Spinal cord (tissue), 9 donors: ENCODE measurements at regions not wholly inside any gene's neighbourhood (a gene's known extent, or its start where the extent isn't known, plus 50 kb on each side); places are given as distances from the start of the nearest gene placed in this dataset.
"Not testable (repeated sequence)": the region's sequence is repeated elsewhere in the genome, so short reads cannot be mapped to it uniquely, and the experiment has no call there.

Experiments
- DNase-seq, 6 donors: peaks; one replicate each; pipeline versions ENCODE4 v3.0.0 to v3.0.0-alpha.2; 2013 to 2015; ENCODE audit warnings: low spot score in 6 of 6, low read depth in 4 of 6
- H3K27ac ChIP-seq: one replicate; pipeline ENCODE4 v1.5.1; 2013; ENCODE audit warnings: low read depth, low read length, control low read depth
- H3K27me3 ChIP-seq: one replicate; pipeline ENCODE4 v1.6.1; 2013; ENCODE audit warnings: low read length; ENCODE audit not compliant: control insufficient read depth, insufficient read depth
- H3K36me3 ChIP-seq: one replicate; pipeline ENCODE4 v1.6.1; 2013; ENCODE audit warnings: low read length; ENCODE audit not compliant: control insufficient read depth, insufficient read depth
- H3K4me1 ChIP-seq: one replicate; pipeline ENCODE4 v1.6.1; 2013; ENCODE audit warnings: low read length; ENCODE audit not compliant: control insufficient read depth, insufficient read depth
- H3K4me3 ChIP-seq: one replicate; pipeline ENCODE4 v1.5.1; 2013; ENCODE audit warnings: low read depth, low read length, control low read depth
- H3K9me3 ChIP-seq: one replicate; pipeline ENCODE4 v1.6.1; 2013; ENCODE audit warnings: low read length; ENCODE audit not compliant: control insufficient read depth, insufficient read depth
- WGBS: methylation state at CpG from one replicate; pipeline ENCODE4 v1.1.5; 2013; ENCODE audit warnings: missing lambda C conversion rate; ENCODE audit not compliant: insufficient coverage; 5-methylcytosine and 5-hydroxymethylcytosine counted together
- donor health status: healthy.

DNA sequence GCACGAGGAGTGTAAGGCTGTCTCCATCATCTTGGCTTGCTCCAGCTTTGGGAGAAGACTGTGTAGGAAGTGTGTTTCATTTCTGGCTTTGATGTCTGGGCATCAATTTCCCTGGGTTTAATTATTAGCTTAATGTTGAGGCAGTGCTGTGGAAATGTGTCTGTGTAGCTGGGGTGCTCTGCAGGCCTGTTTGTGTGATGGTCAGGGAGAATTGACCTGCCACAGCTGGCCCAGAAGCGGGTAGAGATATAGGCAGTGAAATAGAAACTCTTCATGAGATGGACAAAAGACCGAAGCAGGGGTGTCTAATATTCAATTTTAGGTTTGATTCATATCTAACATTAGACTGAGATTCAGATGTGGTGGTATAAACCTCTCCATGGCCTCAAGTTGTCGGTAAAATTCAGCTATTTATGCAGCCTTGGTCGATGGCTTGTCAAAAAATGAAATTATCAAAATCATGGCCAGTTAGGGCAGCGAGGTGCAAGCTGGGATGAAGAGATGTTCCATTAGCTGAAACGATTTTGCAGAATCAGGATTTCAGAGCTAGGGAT, 95.3 kb upstream of the SNX9 start:
- DNase-seq: no peak
- Histone ChIP-seq H3K27ac (no peak overlapping the region), H3K4me1 (no peaks in the 10 kb centered on the region), H3K4me3 (no peak overlapping the region), H3K9me3 (no peaks in the 10 kb centered on the region), H3K36me3 (no peaks in the 10 kb centered on the region), H3K27me3 (no peaks in the 10 kb centered on the region)
- WGBS: 85% methylated on average over 5 of the region's 7 CpGs

DNA sequence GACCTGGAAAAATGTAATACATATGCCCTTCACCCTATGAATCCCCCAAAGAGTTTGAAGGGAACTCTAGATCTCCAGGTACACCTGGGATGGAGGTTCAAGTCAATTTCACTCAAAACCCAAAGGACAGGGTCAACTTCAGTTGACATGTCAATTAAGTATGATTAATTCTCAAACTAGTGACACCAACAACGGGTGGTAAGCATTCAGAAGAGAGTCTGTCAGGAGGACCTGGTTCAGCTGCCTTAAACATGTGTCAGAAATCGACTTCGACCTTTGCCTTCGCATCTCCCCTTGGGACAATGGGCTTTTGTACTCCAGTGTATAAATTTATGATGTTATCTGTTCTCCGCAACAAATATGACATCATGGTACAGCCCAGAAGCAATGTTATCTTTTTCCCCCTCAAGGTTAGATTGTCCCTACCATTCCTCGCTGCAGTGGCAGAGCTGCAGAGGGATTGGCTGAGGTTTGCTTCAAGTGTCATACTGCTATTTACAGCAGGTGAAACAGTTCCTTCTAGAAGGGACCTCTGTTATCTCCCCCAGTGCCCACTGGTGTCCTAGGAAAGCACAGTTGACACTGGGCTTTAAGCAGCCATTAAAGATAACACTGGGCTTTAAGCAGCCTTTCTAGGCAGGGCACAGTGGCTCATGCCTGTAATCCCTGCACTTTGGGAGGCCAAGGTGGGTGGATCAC, 94.7 kb upstream of the SNX9 start:
- Histone ChIP-seq H3K4me3 (no peak overlapping the region), H3K27me3 (no peaks in the 10 kb centered on the region), H3K4me1 (no peaks in the 10 kb centered on the region), H3K9me3 (no peaks in the 10 kb centered on the region), H3K27ac (no peak overlapping the region), H3K36me3 (no peaks in the 10 kb centered on the region)
- DNase-seq: no peak
- 89% methylated on average over 1 of the region's 6 CpGs for WGBS

DNA sequence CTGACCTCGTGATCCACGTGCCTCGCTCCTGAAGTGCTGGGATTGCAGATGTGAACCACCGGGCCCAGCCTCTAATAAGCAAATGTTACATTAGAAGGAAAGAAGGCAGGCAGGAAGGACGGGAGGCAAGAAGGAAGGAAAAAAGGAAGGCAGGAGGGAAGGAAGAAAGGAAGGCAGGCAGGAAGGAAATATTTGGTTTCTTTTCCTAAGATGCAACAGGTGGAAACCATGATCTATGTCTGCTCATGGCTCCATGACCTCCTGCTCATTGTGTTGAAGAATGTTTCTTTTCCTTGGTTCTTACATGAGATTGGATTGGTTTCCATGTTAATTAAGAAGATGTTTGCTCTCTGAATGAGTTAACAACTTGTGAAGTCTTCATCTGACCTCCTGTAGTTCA, 91.8 kb upstream of the SNX9 start:
- Histone ChIP-seq H3K36me3 (no peaks in the 10 kb centered on the region), H3K4me1 (no peaks in the 10 kb centered on the region), H3K27me3 (no peaks in the 10 kb centered on the region), H3K4me3 (no peak overlapping the region), H3K27ac (no peak overlapping the region), H3K9me3 (no peaks in the 10 kb centered on the region)
- WGBS: 93% methylated on average over 5 of the region's 5 CpGs
- no peak for DNase-seq

DNA sequence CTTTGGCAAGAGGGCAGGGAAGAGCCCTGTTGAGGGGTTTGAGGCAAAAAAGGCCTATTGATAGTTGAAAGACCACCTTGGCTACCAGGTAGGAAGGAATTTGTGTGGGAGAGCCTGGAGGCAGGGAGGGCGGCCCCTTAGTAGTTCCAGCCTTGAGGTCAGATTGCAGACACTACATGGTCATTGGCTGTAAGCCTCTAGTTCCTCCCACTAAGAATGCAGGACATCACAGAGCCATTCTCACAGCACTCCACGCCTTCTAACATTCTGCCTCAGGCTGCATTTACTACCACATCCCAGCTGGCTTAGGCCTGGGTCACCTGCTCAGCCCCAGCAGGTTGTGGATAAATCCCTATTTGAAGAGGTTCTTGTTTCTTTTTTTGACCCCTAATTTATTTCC, 91.0 kb upstream of the SNX9 start:
- no peak overlapping the region for H3K4me3 ChIP-seq
- WGBS: no CpG with 5 or more reads among the region's 2 CpGs

DNA sequence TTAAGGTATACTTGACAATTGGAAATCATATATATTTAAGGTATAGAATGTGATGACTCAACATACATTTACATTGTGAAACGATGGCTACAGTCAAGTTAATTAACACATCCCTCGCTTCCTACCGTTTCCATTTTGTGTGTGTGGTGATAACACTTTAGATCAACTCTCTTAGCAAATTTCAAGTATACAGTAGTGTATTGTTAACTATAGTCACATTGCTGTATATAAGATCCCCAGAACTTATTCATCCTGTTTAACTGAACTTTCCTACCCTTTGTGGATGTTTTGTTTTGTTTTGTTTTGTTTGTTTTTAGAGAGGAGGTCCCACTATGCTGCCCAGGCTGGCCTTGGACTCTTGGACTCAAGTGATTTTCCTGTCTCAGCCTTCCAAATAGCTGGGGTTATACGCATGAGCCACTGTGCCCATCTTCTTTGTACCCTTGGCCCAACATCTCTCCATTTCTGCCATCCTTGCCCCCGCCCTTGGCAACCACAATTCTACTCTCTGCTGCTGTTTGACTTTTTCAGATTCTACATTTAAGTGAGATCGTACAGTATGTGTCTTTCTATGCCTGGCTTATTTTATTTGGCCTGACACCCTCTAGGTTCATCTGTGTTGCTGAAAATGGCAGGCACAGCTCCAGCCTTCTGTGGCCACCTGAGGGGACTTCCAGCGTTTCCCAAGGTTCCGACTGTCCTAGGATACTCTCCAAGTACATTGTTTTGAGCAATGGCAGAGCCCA, 90.5 kb upstream of the SNX9 start:
- Histone ChIP-seq H3K36me3 (no peaks in the 10 kb centered on the region), H3K27ac (no peak overlapping the region), H3K4me1 (no peaks in the 10 kb centered on the region), H3K27me3 (no peaks in the 10 kb centered on the region), H3K4me3 (no peak overlapping the region), H3K9me3 (no peaks in the 10 kb centered on the region)
- no peak for DNase-seq
- 94% methylated on average over 5 of the region's 8 CpGs for WGBS

More for the DNA sequence above, 91.0 kb upstream of the SNX9 start:
- Histone ChIP-seq H3K27ac (no peak overlapping the region), H3K9me3 (no peaks in the 10 kb centered on the region), H3K27me3 (no peaks in the 10 kb centered on the region), H3K36me3 (no peaks in the 10 kb centered on the region), H3K4me1 (no peaks in the 10 kb centered on the region)
- no peak for DNase-seq

DNA sequence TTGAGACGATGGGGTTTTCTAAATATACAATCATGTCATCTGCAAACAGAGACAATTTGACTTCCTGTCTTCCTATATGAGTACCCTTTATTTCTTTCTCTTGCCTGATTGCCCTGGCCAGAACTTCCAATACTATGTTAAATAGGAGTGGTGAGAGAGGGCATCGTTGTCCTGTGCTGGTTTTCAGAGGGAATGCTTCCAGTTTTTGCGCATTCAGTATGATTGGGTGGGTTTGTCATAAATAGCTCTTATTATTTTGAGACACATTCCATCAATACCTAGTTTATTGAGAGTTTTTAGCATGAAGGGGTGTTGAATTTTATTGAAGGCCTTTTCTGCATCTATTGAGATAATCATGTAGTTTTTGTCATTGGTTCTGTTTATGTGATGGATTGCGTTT, 86.5 kb upstream of the SNX9 start:
- H3K4me1 ChIP-seq, H3K27ac ChIP-seq, H3K9me3 ChIP-seq, H3K36me3 ChIP-seq, H3K27me3 ChIP-seq, H3K4me3 ChIP-seq, DNase-seq: not testable (repeated sequence)
- WGBS: 100% methylated on average over 1 of the region's 4 CpGs

DNA sequence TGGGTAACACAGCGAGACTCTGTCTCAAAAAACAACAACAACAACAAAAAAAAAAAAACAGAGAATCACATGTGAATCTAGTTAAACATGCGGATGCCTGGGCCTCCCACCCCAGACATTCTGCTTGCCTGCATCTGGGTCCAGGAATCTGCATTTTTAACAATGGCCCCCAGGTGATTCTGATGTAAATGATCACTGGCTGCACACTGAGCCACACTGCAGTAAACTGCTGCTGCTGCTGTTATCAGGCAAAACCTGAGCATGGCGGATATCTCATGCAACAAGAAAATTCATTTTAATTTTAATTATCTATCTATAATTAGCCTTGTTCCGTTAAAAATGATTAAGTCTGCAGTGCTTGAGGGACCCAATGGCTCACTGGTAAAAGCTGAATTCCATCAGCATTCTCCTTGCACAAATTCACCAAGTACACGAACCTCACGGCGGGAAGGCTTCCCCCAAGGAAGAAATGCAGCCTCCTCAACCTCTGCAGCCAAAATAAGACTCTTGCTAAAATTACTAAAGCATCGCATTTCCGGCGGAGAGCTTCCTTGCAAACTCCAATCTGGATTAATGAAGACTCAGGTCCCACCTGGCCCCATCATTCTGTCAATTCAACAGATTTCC, 81.6 kb upstream of the SNX9 start:
- Histone ChIP-seq H3K36me3 (no peaks in the 10 kb centered on the region), H3K4me3 (no peak overlapping the region), H3K27ac (no peak overlapping the region), H3K27me3 (no peaks in the 10 kb centered on the region), H3K4me1 (peaks cover 2% of the 10 kb centered on the region), H3K9me3 (no peaks in the 10 kb centered on the region)
- DNase-seq: peak in 2 of 6 donors; percentile 38 to 89
- 57% methylated on average over 8 of the region's 10 CpGs for WGBS

DNA sequence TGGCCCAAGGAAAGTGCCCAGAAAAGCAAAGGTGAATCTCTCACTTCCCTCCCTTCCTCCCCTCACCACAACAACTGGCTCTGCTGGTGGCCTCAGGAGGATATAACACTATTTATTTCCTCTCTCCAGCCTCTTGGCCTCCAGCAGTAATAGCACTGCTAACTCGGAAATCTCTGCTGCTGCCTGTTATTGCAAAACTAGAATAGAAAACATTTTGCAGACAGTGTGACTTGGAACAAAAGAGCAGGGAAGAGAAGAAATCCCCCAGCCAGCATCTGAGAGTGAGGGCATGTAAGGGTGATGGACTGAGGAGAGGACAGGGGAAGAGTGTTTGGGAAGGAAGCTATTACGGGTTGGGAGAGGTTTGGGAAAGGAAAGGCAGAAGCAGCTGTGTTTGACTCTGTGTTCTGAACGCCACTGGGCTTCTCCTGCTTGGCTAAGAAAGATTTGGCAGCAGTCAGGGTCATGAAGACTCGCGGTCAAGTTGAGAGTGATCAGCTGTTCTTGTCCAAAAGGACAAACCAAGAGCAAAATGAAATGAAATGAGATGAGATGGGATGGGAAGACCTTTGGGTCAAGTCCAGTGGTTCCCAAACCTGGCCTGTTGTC, 81.0 kb upstream of the SNX9 start:
- Histone ChIP-seq H3K27me3 (no peaks in the 10 kb centered on the region), H3K9me3 (no peaks in the 10 kb centered on the region), H3K4me1 (peaks cover 2% of the 10 kb centered on the region), H3K4me3 (no peak overlapping the region), H3K27ac (no peak overlapping the region), H3K36me3 (no peaks in the 10 kb centered on the region)
- DNase-seq: no peak
- 59% methylated on average over 4 of the region's 5 CpGs for WGBS

DNA sequence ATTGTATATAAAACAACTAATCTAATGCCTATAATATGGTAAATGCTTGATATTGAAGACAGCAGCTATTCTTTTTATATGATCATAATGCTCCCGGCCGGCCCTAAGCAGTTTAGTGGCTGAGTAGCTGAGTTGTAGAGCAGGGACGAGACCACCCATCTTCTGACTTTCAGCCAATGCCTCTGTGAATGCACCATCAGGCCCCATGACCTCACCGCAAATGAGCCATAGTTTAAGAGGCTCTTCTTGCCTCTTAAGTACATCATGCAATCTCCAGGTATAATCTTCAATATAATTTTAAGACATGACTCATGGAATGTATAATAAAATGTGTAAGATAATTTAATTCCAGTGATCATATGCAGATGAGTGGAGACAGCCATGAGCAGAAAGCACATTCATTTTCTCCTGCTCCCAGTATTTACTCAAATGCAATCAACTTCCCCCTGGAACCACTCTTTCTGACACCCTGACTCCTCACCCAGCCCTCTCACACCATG, 78.9 kb upstream of the SNX9 start:
- no peaks in the 10 kb centered on the region for H3K36me3 ChIP-seq
- H3K4me1 ChIP-seq: peaks cover 2% of the 10 kb centered on the region
- H3K27ac ChIP-seq: no peak overlapping the region
- WGBS: no CpG with 5 or more reads among the region's 4 CpGs
- H3K9me3 ChIP-seq: no peaks in the 10 kb centered on the region
- no peak overlapping the region for H3K4me3 ChIP-seq
- H3K27me3 ChIP-seq: no peaks in the 10 kb centered on the region
- peak in 1 of 6 donors; percentile 38 for DNase-seq
